ENCODE measurements at regions not wholly inside any gene's neighbourhood (a gene's known extent, or its start where the extent isn't known, plus 50 kb on each side); places are given as distances from the start of the nearest gene placed in this dataset.
A peak's percentile ranks its signal among the peaks of the same experiment; 100 is the strongest.

DNA sequence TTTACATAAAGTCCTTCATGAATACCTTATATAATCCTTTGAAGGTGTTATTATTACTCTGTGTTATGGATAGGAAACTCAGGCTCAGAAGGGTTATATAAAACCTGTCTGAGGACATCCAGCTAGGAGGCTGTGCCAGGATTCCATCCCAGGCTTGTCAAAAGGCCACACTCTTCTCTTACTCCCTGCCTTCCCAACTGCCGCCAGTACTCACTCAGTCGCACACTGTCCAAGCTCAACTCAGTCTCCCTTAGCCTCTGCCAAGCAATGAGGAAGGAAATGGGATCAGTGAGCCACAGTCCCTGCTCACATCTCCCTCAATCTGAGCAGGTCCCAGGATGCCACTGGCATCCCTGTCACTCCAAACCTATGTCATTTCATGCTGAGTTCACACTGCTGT lies 94.4 kb downstream of the NAV1 start:
- TF ChIP-seq, protein P1, sequence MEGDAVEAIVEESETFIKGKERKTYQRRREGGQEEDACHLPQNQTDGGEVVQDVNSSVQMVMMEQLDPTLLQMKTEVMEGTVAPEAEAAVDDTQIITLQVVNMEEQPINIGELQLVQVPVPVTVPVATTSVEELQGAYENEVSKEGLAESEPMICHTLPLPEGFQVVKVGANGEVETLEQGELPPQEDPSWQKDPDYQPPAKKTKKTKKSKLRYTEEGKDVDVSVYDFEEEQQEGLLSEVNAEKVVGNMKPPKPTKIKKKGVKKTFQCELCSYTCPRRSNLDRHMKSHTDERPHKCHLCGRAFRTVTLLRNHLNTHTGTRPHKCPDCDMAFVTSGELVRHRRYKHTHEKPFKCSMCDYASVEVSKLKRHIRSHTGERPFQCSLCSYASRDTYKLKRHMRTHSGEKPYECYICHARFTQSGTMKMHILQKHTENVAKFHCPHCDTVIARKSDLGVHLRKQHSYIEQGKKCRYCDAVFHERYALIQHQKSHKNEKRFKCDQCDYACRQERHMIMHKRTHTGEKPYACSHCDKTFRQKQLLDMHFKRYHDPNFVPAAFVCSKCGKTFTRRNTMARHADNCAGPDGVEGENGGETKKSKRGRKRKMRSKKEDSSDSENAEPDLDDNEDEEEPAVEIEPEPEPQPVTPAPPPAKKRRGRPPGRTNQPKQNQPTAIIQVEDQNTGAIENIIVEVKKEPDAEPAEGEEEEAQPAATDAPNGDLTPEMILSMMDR (IDR thresholded peaks at IDR 0.05), result no peak
- Histone ChIP-seq H3K4me1 (peaks cover 38 to 98% (median 76%) of the 10 kb centered on the region in 9 donors), H3K27me3 (no peaks in the 10 kb centered on the region), H3K4me3 (no peak overlapping the region), H3K36me3 (peaks cover 0 to 45% (median 0%) of the 10 kb centered on the region in 9 donors), H3K27ac (peak overlapping the region in 6 of 10 donors; percentile 39 to 76 (median 48)), H3K9me3 (no peaks in the 10 kb centered on the region)
- DNase-seq (peak in 1 of 2 donors; percentile 55), ATAC-seq (peak; percentile 56 to 89 (median 80))
- 26 to 34% methylated on average over 2 of the region's 2 CpGs for WGBS, 2 donors
- intact Hi-C loops (cut with DNase I), result loop anchor here in 3 of 10 donors (5.0 to 10.0 kb wide), 2 partner anchors 51 to 58 kb away; no protein-coding TSS in a partner anchor

- TF ChIP-seq, protein P1 (IDR thresholded peaks at IDR 0.05), result no peak
- peak overlapping the region in 6 of 10 donors; percentile 39 to 76 (median 48) for H3K27ac ChIP-seq
- no peaks in the 10 kb centered on the region for H3K27me3 ChIP-seq
- H3K9me3 ChIP-seq, result no peaks in the 10 kb centered on the region
- H3K4me3 ChIP-seq, result no peak overlapping the region
- H3K36me3 ChIP-seq, result peaks cover 0 to 40% (median 0%) of the 10 kb centered on the region in 9 donors
- intact Hi-C loops (cut with DNase I), result loop anchor here in 3 of 10 donors (5.0 to 10.0 kb wide), 2 partner anchors 52 to 59 kb away; no protein-coding TSS in a partner anchor
- peak in 4 of 8 donors; percentile 4 to 32 (median 16) for ATAC-seq
- 15 to 26% methylated on average over 5 of the region's 5 CpGs for WGBS, 2 donors
- peaks cover 36 to 98% (median 76%) of the 10 kb centered on the region in 9 donors for H3K4me1 ChIP-seq
- DNase-seq, result no peak
Measured at GRCh38 chr1:201633811-201634210, 94.9 kb downstream of the NAV1 start.

- no peaks in the 10 kb centered on the region for H3K9me3 ChIP-seq
- H3K4me3 ChIP-seq, result no peak overlapping the region
- peak overlapping the region in 6 of 10 donors; percentile 39 to 76 (median 48) for H3K27ac ChIP-seq
- H3K36me3 ChIP-seq, result peaks cover 0 to 35% (median 0%) of the 10 kb centered on the region in 9 donors
- ATAC-seq (no peak), DNase-seq (no peak)
- intact Hi-C loops (cut with DNase I), result loop anchor here in 3 of 10 donors (5.0 to 10.0 kb wide), 2 partner anchors 52 to 59 kb away; no protein-coding TSS in a partner anchor
- H3K27me3 ChIP-seq, result no peaks in the 10 kb centered on the region
- peaks cover 41 to 98% (median 76%) of the 10 kb centered on the region in 9 donors for H3K4me1 ChIP-seq
- TF ChIP-seq, protein P1 (IDR thresholded peaks at IDR 0.05), result no peak
- WGBS, 2 donors, result 43 to 60% methylated on average over 2 of the region's 2 CpGs
Measured at GRCh38 chr1:201634261-201634660, 95.3 kb downstream of the NAV1 start.

DNA sequence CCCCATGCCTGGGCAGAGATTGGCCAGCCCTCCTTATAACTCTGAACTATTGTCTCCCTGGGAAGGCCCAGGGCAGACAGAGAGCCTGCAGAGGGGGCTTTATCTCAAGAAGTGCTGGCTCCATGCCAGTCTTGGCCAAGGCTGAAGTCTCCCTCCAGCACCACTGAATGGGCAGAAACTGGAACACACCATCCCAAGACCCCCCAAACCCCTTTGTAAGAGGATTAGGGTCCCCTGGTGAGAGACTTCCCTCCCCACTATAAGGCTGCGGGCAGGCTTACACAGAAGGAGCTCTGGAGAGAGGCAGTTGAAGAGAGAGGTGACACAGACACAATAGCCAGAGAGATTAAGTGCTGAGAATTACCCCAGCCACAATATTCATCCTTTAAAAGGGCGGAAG lies 97.2 kb downstream of the NAV1 start:
- ATAC-seq (no peak), DNase-seq (no peak)
- Histone ChIP-seq H3K4me1 (peaks cover 45 to 98% (median 70%) of the 10 kb centered on the region in 9 donors), H3K9me3 (no peaks in the 10 kb centered on the region), H3K36me3 (peaks cover 0 to 17% (median 0%) of the 10 kb centered on the region in 9 donors), H3K4me3 (no peak overlapping the region), H3K27ac (peak overlapping the region in 2 of 10 donors; percentile 1 to 78), H3K27me3 (no peaks in the 10 kb centered on the region)
- TF ChIP-seq, protein P1 (IDR thresholded peaks at IDR 0.05), result no peak
- intact Hi-C loops (cut with DNase I), result loop anchor here in 2 of 10 donors (10.0 kb wide), 1 partner anchor 61 kb away; no protein-coding TSS in a partner anchor
- WGBS, 2 donors, result 87 to 92% methylated on average over 2 of the region's 2 CpGs

Data from heart right ventricle (tissue), 16 donors.